GM20000 (cell line): ENCODE measurements at regions not wholly inside any gene's neighbourhood (a gene's known extent, or its start where the extent isn't known, plus 50 kb on each side); places are given as distances from the start of the nearest gene placed in this dataset.

Source experiments
- DNase-seq: peaks from one replicate; pipeline ENCODE4 v3.0.0; 2012; ENCODE audit warnings: low spot score
- TF ChIP-seq, protein P1 (sequence below): IDR thresholded peaks from 2 replicates; pipeline ENCODE4 v1.5.1; 2012; ENCODE audit warnings: mild to moderate bottlenecking, control low read depth; ENCODE audit errors: extremely low read depth, missing control alignments

DNA sequence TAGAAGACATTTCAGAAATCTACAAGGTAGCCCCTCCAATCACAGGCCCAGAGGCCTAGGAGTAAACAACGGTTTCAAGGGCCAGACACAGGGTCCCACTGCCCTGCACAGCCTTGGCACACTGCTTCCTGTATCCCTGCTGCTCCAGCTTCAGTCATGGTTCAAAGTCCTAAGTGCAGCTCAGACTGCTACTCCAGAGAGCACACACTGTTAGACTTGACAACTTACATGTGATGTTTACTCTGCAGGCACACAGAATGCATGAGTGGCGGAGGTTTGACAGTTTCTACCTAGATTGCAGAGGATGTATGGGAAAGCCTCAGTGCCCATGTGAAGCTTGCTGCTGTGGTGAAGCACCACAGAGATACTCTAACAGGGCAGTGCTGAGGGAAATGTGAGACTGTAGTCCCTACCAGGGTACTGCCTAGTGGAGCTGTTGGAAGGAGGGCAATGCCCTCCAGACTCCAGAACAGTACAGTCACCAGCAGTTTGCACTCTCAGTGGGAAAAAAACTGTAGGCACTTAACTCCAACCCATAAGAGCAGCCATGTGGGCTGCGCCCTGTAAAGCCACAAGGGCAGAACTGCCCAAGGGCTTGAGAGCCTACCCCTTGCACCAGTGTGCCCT is 270.0 kb downstream of the ZWINT start:
- DNase-seq: no peak
- TF ChIP-seq, protein P1, sequence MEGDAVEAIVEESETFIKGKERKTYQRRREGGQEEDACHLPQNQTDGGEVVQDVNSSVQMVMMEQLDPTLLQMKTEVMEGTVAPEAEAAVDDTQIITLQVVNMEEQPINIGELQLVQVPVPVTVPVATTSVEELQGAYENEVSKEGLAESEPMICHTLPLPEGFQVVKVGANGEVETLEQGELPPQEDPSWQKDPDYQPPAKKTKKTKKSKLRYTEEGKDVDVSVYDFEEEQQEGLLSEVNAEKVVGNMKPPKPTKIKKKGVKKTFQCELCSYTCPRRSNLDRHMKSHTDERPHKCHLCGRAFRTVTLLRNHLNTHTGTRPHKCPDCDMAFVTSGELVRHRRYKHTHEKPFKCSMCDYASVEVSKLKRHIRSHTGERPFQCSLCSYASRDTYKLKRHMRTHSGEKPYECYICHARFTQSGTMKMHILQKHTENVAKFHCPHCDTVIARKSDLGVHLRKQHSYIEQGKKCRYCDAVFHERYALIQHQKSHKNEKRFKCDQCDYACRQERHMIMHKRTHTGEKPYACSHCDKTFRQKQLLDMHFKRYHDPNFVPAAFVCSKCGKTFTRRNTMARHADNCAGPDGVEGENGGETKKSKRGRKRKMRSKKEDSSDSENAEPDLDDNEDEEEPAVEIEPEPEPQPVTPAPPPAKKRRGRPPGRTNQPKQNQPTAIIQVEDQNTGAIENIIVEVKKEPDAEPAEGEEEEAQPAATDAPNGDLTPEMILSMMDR: no peak

DNA sequence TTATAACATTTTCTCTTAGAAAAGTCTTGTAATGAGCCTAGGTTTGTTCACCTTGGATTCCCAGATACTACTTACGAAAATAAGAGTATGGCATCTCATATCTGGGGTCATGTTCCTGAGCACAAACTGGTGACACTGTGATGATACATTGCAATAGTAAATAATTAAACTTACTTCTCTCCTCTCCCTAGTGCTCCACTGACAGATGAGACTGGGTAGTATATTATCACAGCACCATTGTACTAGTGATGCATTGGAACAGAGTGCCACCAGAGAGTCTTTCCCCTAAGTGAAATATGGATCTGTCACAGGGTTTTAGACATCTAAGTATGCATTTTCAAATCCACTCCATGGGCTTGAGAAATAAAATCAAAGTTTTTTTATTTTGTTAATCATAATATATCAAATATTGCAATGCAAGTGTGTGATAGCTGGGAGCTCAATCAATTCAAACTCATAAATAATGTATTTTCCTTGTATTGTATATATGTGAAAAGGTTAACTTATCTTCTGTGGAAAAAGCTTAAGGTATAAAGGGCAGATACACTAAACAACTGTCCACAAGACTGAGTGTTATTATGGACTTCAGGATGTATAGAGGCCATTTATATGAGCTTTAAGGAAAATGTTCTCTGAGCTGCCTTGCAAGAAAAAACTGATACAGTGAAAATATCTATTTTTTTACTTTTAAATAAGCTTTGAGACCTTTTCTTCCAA is 275.5 kb downstream of the ZWINT start:
- no peak for DNase-seq
- TF ChIP-seq, protein P1: no peak

DNA sequence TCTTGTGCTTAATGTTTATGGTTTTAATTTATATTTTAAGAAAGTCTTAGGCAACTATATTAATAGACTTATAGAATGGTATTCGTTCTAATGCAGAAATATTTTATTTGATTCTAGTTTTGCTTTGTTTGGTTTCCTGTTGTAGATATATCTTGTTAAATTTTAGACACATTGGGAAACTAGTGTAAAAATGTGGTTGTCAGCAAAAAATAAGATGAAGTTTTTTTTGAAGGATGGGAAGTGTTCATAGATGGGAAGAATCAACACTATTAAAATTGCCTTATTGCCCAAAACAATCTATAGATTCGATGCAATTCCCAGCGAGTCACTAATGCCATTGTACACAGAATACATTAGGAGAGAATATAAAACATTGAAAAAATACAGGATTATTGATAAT is 278.9 kb downstream of the ZWINT start:
- DNase-seq: no peak
- TF ChIP-seq, protein P1: no peak

DNA sequence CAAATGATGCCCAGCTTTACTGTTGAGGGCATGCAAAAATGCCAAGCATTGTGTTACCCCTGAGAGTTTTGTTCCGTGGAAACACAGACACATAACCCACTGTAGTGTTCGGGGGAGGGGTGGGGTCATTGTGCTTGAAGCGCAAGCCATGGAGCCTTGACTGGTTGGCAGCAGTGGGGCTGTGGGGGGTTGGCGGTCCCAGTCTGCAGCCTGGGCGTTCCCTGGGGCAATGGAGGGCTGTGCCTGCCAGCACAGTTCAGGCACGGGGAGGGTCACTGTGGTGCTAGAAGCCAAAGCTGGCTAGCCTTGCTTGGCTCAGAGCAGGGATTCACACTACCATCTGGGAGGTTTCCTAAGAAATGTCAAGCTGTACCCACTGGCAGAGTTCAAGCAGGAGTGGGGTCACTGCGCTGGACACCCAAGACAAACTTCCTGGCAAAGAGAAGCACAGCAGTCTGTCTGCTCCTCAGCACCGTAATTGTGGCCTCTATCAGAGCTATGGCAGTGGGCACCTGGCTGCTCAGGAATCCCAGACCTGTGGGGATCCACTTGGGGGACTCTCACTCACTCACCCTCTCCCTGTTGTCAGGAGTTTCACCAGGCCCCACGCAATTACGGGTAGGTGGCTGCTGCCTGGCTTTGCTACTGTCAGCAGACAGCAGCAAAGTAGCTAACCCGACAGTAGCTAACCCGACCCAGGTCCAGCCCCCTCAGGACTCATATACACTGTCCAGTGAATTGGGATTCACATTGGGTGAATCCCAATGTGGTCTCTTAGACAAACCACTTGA is 292.4 kb downstream of the ZWINT start:
- no peak for DNase-seq
- TF ChIP-seq, protein P1: no peak

DNA sequence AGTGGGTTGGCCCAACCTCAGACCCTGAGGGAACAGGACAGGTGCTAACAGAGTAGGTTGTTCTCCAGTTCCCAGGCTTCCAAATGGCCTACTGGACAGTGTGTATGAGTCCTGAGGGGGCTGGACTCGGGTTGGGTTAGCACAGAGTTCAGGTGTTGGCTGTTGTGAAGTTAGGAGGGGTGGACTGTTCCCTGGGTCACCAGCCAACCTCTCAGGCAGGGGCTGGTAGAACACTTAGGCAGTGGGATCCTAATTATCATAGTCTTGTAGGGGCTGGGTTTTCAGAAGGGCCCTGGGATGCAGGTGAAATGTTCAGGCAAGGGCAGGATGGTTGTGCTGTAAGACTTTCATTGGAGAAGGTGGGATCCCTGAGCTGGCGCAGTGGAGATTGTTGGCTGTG is 293.0 kb downstream of the ZWINT start:
- DNase-seq: no peak
- TF ChIP-seq, protein P1: no peak

DNA sequence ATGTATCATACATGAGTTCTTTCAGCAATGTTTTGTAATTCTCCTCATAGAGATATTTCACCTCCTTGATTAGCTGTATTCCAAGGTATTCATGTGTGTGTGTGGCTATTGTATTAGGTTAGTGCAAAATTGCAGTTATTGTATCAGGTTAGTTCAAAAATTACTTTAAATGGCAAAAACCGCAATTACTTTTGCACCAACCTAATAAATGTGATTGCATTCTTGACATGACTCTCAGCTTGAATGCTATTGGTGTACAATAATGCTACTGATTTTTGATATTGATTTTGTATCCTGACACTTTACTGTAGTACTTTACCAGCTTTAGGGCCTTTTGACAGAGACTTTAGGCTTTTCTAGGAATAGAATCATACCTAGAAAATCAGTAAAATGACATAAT is 297.4 kb downstream of the ZWINT start:
- no peak for DNase-seq
- TF ChIP-seq, protein P1: no peak

DNA sequence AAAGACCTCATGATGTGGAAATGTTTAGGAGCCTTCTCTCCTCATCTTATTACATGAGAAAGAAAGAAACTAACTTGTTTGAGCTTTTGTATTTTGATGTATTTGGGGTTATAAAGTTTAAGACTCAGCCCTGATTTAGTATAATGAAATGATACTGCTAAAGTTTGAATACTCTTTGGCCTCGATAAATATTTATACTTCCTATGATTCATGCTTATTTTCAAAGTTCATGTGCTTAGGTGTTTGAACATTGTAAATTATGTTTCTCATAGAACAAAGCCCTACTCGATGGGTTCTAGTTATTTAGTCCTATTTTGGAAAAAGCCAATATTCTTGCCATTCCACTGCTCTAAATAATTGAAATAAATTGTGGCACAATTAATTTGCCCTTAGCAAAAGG is 303.2 kb downstream of the ZWINT start:
- no peak for DNase-seq
- TF ChIP-seq, protein P1: no peak
